ENCODE measurements at regions not wholly inside any gene's neighbourhood (a gene's known extent, or its start where the extent isn't known, plus 50 kb on each side); places are given as distances from the start of the nearest gene placed in this dataset.

GRCh38 chr9:134500931-134501760 lies 140.5 kb upstream of the COL5A1 start (continued):
- no peak for TF ChIP-seq MAZ (IDR thresholded peaks at IDR 0.05; ENCODE audit: borderline replicate concordance, low read depth, low read length)

DNA sequence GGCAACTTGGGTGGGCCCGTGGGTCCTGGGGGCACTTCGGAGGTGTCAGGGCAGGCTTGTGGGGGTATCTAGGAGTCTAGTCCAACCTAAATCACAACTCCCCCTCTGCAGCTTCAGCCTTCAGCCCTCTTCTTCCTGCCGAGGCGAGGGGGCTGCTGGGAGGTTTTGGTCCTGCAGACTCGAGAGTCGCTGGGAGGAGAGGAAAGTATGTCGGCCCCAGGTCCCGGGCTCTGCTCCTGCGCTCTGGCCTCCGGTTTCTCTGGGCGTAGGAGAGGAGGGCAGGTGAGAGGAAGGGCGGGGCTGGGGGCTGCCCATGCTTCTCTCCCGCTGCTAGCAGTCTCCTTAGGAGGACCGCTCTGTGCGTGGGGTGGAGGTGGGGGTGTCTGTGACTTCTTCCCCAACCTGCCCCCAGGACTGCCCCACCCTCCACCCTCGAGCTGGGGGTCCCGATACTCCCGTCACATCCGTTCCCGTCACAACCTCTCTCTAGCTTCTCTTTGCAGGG lies 139.8 kb upstream of the COL5A1 start:
- Histone ChIP-seq H4K8ac (ENCODE audit: low read depth in 2 of 2, low read length in 2 of 2) (peak overlapping the region; percentile 90 to 100; a peak in 2 of 4 replicates), H3K18ac (ENCODE audit: low read depth, low read length) (peak overlapping the region; percentile 99), H4K5ac (ENCODE audit: low read depth, low read length) (peak overlapping the region; percentile 99), H3K14ac (replicated peaks; ENCODE audit: low read depth, low read length) (peak overlapping the region; percentile 93), H3K27ac (ENCODE audit: insufficient read depth, low read length) (peak overlapping the region; percentile 92), H4K20me1 (ENCODE audit: insufficient read depth, low read length) (no peaks in the 10 kb centered on the region), H3K9me1 (ENCODE audit: insufficient read depth, low read length) (peaks cover 14% of the 10 kb centered on the region), H3K9ac (ENCODE audit: low read depth, low read length) (no peak overlapping the region), H3K27me3 (ENCODE audit: control insufficient read depth, insufficient read depth, low read length) (no peaks in the 10 kb centered on the region), H3K56ac (ENCODE audit: extremely low read depth, insufficient read depth, low read length) (no peak overlapping the region), H2AK5ac (ENCODE audit: low read depth, low read length) (peak overlapping the region; percentile 99), H4K91ac (ENCODE audit: insufficient read depth, low read depth, low read length) (peak overlapping the region; percentile 100), H2AFZ (replicated peaks; ENCODE audit: low read length, poor library complexity) (peak overlapping the region; percentile 95), H3K4ac (ENCODE audit: low read depth, low read length) (peak overlapping the region; percentile 100), H2BK120ac (ENCODE audit: low read depth, low read length) (peak overlapping the region; percentile 100), H3K36me3 (ENCODE audit: control insufficient read depth, insufficient read depth, low read length) (no peaks in the 10 kb centered on the region), H2BK5ac (ENCODE audit: low read depth, low read length, poor library complexity, severe bottlenecking) (peak overlapping the region; percentile 97), H3K79me1 (ENCODE audit: low read depth in 1 of 2, low read length in 2 of 2) (no peaks in the 10 kb centered on the region), H2AK9ac (replicated peaks; ENCODE audit: low read depth, low read length, poor library complexity) (peak overlapping the region; percentile 100), H3K4me1 (ENCODE audit: control insufficient read depth, insufficient read depth, low read length) (peaks cover 21% of the 10 kb centered on the region), H3K4me2 (ENCODE audit: low read depth, low read length) (no peak overlapping the region), H2BK15ac (ENCODE audit: low read depth, low read length) (peak overlapping the region; percentile 84; the same call in 2 of the 3 replicates), H2BK20ac (ENCODE audit: low read depth, low read length) (peak overlapping the region; percentile 97), H3K9me3 (ENCODE audit: control insufficient read depth, insufficient read depth, low read length) (peaks cover 5% of the 10 kb centered on the region; the same call in 1 of the 2 replicates), H3K23ac (ENCODE audit: low read depth, low read length) (no peak overlapping the region), H3K4me3 (ENCODE audit: insufficient read depth, low read depth, low read length) (no peak overlapping the region)
- DNase-seq (no peak), ATAC-seq (ENCODE audit: low read depth) (no peak)
- CTCF ChIA-PET, result no interaction called here
- TF ChIP-seq BHLHE40 (IDR thresholded peaks at IDR 0.05; ENCODE audit: low read depth, low read length) (no peak), NFE2L2 (IDR thresholded peaks at IDR 0.05; ENCODE audit: low read depth, low read length) (no peak), RCOR1 (IDR thresholded peaks at IDR 0.05; ENCODE audit: insufficient replicate concordance, low read length) (no peak), USF2 (IDR thresholded peaks at IDR 0.05; ENCODE audit: low read depth, low read length) (no peak), RFX5 (IDR thresholded peaks at IDR 0.05; ENCODE audit: low read depth, low read length) (no peak), RAD21 (IDR thresholded peaks at IDR 0.05; ENCODE audit: low read length) (no peak), SMC3 (IDR thresholded peaks at IDR 0.05; ENCODE audit: low read depth, low read length) (no peak), ELK1 (IDR thresholded peaks at IDR 0.05; ENCODE audit: borderline replicate concordance, low read depth, low read length) (no peak), FOS (IDR thresholded peaks at IDR 0.05; ENCODE audit: low read depth, low read length) (no peak), MAZ (IDR thresholded peaks at IDR 0.05; ENCODE audit: borderline replicate concordance, low read depth, low read length) (no peak), MAFK (IDR thresholded peaks at IDR 0.05; ENCODE audit: low read depth, low read length) (no peak)
- POLR2A ChIA-PET (ENCODE audit: unreplicated experiment), result no interaction called here
- in situ Hi-C loops (cut with MboI; ENCODE audit: low sequenced_read_pairs), result no loop called here
- no TSS peak for BruUV-seq (replicated peaks)
- intact Hi-C loops (cut with micrococcal nuclease), result loop anchor here (2.0 kb wide), 1 partner anchor 139 kb away; the partner anchor contains the start of gene COL5A1
- no CpG with 5 or more reads among the region's 20 CpGs for WGBS, 2 experiments (ENCODE audit: extremely low coverage in 2 of 2, insufficient read length in 1 of 2)
- dilution Hi-C loops (cut with HindIII; ENCODE audit: low sequenced_read_pairs, unreplicated experiment), result no loop called here

Measured in IMR-90 (cell line).